Ascending aorta (tissue), 2 donors: ENCODE measurements at regions not wholly inside any gene's neighbourhood (a gene's known extent, or its start where the extent isn't known, plus 50 kb on each side); places are given as distances from the start of the nearest gene placed in this dataset.

Experiments
- DNase-seq, 2 donors: peaks; one replicate each; pipeline ENCODE4 v3.0.0-alpha.2; 2019; ENCODE audit warnings: low spot score in 2 of 2
- H3K27ac ChIP-seq, 2 donors: fragments of 200-600 bp; sonication (generic); one replicate each; pipeline ENCODE4 v1.5.1; 2016 to 2017; ENCODE audit warnings: mild to moderate bottlenecking in 1 of 2
- H3K27me3 ChIP-seq: fragments of 200-600 bp; sonication (generic); one replicate; pipeline ENCODE4 v1.5.1; 2017
- H3K36me3 ChIP-seq, 2 donors: fragments of 200-600 bp; sonication (generic); one replicate each; pipeline ENCODE4 v1.5.1; 2016
- H3K4me1 ChIP-seq, 2 donors: fragments of 200-600 bp; sonication (generic); one replicate each; pipeline ENCODE4 v1.5.1; 2016 to 2017; ENCODE audit warnings: mild to moderate bottlenecking in 1 of 2
- H3K4me3 ChIP-seq, 2 donors: fragments of 200-600 bp; sonication (generic); one replicate each; pipeline ENCODE4 v1.5.1; 2016 to 2017; ENCODE audit warnings: mild to moderate bottlenecking in 1 of 2
- H3K9me3 ChIP-seq, 2 donors: fragments of 200-600 bp; sonication (generic); one replicate each; pipeline ENCODE4 v1.5.1; 2016
- intact Hi-C: fragments of 100-400 bp; cut with DNase I; formaldehyde crosslinking; loops from one replicate; pipeline ENCODE4 v1.15.1; 2023
- TF ChIP-seq, protein P1 (sequence below), 3 experiments: fragments of 200-600 bp in 2 of 3; fragments of 450-650 bp in 1 of 3; sonication (generic) in 2 of 3; IDR thresholded peaks; one replicate each; pipeline ENCODE4 v1.5.1; 2016 to 2019; ENCODE audit warnings: antibody characterized with exemption in 3 of 3, mild to moderate bottlenecking in 1 of 3, moderate library complexity in 1 of 3

- Histone ChIP-seq H3K4me1 (no peaks in the 10 kb centered on the region), H3K4me3 (no peak overlapping the region), H3K9me3 (no peaks in the 10 kb centered on the region), H3K27ac (no peak overlapping the region), H3K36me3 (no peaks in the 10 kb centered on the region), H3K27me3 (no peaks in the 10 kb centered on the region)
- TF ChIP-seq, protein P1, sequence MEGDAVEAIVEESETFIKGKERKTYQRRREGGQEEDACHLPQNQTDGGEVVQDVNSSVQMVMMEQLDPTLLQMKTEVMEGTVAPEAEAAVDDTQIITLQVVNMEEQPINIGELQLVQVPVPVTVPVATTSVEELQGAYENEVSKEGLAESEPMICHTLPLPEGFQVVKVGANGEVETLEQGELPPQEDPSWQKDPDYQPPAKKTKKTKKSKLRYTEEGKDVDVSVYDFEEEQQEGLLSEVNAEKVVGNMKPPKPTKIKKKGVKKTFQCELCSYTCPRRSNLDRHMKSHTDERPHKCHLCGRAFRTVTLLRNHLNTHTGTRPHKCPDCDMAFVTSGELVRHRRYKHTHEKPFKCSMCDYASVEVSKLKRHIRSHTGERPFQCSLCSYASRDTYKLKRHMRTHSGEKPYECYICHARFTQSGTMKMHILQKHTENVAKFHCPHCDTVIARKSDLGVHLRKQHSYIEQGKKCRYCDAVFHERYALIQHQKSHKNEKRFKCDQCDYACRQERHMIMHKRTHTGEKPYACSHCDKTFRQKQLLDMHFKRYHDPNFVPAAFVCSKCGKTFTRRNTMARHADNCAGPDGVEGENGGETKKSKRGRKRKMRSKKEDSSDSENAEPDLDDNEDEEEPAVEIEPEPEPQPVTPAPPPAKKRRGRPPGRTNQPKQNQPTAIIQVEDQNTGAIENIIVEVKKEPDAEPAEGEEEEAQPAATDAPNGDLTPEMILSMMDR (IDR thresholded peaks at IDR 0.05): no peak
- intact Hi-C loops: no loop called here
- no peak for DNase-seq
These were observed 556.5 kb downstream of the INHBA start for GRCh38 chr7:41146429-41146828.

DNA sequence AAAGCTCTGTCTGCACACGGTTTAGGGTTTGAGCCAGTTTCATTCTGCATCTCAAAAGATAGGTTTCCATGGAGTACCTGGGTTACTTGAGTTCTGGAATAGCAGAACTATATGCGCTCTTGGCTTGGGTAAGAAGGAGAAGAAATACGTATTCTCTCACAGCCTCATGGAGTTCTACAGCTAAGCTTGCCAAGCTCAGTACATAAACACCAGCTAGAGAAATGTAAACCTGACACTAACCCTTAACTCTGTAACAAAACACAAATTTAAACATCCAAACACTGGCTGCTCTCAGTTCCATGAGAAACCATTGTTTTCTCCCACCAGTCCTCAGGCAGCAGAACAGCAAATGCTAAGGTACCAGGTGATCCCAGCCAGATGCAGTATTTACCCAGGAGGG, 557.2 kb downstream of the INHBA start:
- Histone ChIP-seq H3K27me3 (no peaks in the 10 kb centered on the region), H3K4me1 (no peaks in the 10 kb centered on the region), H3K4me3 (no peak overlapping the region), H3K9me3 (no peaks in the 10 kb centered on the region), H3K27ac (no peak overlapping the region), H3K36me3 (no peaks in the 10 kb centered on the region)
- DNase-seq: no peak
- TF ChIP-seq, protein P1 (IDR thresholded peaks at IDR 0.05): no peak
- intact Hi-C loops: no loop called here

DNA sequence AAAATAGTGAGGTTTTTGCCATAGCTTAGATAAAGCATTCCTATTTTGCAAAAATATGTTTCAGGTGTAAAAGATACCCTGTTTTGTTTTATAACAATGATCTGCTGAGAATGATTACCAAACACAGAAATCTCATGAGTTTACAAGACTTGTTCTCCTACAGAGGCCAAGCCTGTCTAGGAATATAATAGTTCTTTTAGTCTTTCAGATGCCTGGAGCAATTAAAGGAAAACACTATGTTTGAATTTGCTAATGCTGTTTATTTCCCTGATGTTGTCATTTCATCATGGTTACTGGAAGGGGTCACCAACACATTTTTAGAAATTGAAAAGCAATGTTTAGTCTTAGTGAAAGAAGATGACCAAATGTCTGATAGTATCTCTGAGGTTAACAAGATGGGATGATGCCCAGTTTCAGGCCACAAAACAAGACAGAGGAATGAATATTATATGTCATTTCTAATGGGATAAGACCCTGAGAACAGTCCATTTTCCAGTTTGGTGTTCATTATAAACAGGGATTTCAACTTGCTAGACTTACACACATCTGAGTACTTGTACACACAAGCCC, 559.9 kb downstream of the INHBA start:
- DNase-seq: no peak
- intact Hi-C loops: no loop called here
- H3K27me3 ChIP-seq: no peaks in the 10 kb centered on the region
- no peaks in the 10 kb centered on the region for H3K9me3 ChIP-seq
- H3K27ac ChIP-seq: no peak overlapping the region
- H3K36me3 ChIP-seq: no peaks in the 10 kb centered on the region
- TF ChIP-seq, protein P1 (IDR thresholded peaks at IDR 0.05): no peak
- no peaks in the 10 kb centered on the region for H3K4me1 ChIP-seq
- no peak overlapping the region for H3K4me3 ChIP-seq

- intact Hi-C loops: no loop called here
- no peak for DNase-seq
- H3K9me3 ChIP-seq: no peaks in the 10 kb centered on the region
- H3K36me3 ChIP-seq: no peaks in the 10 kb centered on the region
- no peaks in the 10 kb centered on the region for H3K27me3 ChIP-seq
- H3K27ac ChIP-seq: no peak overlapping the region
- H3K4me3 ChIP-seq: no peak overlapping the region
- no peaks in the 10 kb centered on the region for H3K4me1 ChIP-seq
- TF ChIP-seq, protein P1 (IDR thresholded peaks at IDR 0.05): no peak
These were observed 563.1 kb downstream of the INHBA start for GRCh38 chr7:41139789-41140188.

DNA sequence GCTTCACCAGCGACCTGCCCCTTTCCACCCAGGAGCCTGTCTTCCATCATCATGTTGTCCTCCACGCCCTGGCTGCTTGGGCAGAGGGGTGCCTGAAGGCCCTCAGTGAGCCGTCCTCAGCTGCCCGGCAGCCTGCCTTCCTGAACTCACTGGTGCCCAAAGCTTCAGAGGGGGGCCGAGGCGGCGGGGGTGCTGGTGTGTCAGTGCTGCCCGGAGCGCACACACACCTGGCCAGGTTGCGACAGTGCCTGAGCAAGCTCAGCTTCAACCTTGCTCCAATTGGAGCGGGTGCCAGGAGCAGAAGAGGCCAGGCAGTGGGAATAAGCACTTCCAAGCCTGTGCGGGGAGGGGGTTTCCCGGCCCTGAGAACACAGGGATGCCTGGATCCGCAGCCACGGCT, 566.3 kb downstream of the INHBA start:
- DNase-seq: no peak
- H3K4me3 ChIP-seq: no peak overlapping the region
- TF ChIP-seq, protein P1 (IDR thresholded peaks at IDR 0.05): no peak
- no peaks in the 10 kb centered on the region for H3K36me3 ChIP-seq
- no peaks in the 10 kb centered on the region for H3K9me3 ChIP-seq
- no peak overlapping the region for H3K27ac ChIP-seq
- intact Hi-C loops: no loop called here
- no peaks in the 10 kb centered on the region for H3K27me3 ChIP-seq
- H3K4me1 ChIP-seq: no peaks in the 10 kb centered on the region

- H3K36me3 ChIP-seq: no peaks in the 10 kb centered on the region
- TF ChIP-seq, protein P1 (IDR thresholded peaks at IDR 0.05): no peak
- no peak overlapping the region for H3K4me3 ChIP-seq
- DNase-seq: no peak
- intact Hi-C loops: no loop called here
- H3K4me1 ChIP-seq: no peaks in the 10 kb centered on the region
- no peaks in the 10 kb centered on the region for H3K27me3 ChIP-seq
- no peaks in the 10 kb centered on the region for H3K9me3 ChIP-seq
- H3K27ac ChIP-seq: no peak overlapping the region
These were observed 567.4 kb downstream of the INHBA start for GRCh38 chr7:41135511-41135910.
